SU-DHL-6 (cell line): ENCODE measurements at regions not wholly inside any gene's neighbourhood (a gene's known extent, or its start where the extent isn't known, plus 50 kb on each side); places are given as distances from the start of the nearest gene placed in this dataset.

ENCODE experiments used
- H2AFZ ChIP-seq: fragments of 200-600 bp; sonication (generic); 2 replicates; pipeline ENCODE4 v1.6.1; 2014; ENCODE audit warnings: low read depth, mild to moderate bottlenecking, moderate library complexity, mixed read lengths, antibody characterized with exemption, low read length; ENCODE audit not compliant: severe bottlenecking
- H3F3A ChIP-seq: fragments of 200-600 bp; shearing (Covaris generic); 2 replicates; pipeline ENCODE4 v1.6.0; 2016; ENCODE audit warnings: antibody characterized with exemption, mild to moderate bottlenecking; ENCODE audit not compliant: insufficient read depth
- H3K27ac ChIP-seq: fragments of 200-600 bp; sonication (generic); 2 replicates; pipeline ENCODE4 v1.5.1; 2016; ENCODE audit warnings: low read depth, mild to moderate bottlenecking, low read length, moderate library complexity, mixed read lengths
- H3K27me3 ChIP-seq: fragments of 200-600 bp; sonication (generic), shearing (Covaris generic); 2 replicates; pipeline ENCODE4 v1.6.0; 2014; ENCODE audit warnings: mild to moderate bottlenecking, low read length
- H3K36me3 ChIP-seq: fragments of 200-600 bp; sonication (generic); 2 replicates; pipeline ENCODE4 v1.6.1; 2014; ENCODE audit warnings: mild to moderate bottlenecking, low read length, mixed read lengths
- H3K4me2 ChIP-seq: fragments of 300-600, 200-600 bp; shearing (Covaris generic), sonication (generic); 2 replicates; pipeline ENCODE4 v1.6.0; 2014; ENCODE audit warnings: low read length, low read depth, mild to moderate bottlenecking; ENCODE audit not compliant: poor library complexity, severe bottlenecking
- H3K4me3 ChIP-seq: fragments of 200-600 bp; sonication (generic); 2 replicates; pipeline ENCODE4 v1.5.1; 2014; ENCODE audit warnings: antibody characterized with exemption, low read length, mild to moderate bottlenecking, mixed read lengths; ENCODE audit not compliant: insufficient read depth, poor library complexity, severe bottlenecking
- H3K79me2 ChIP-seq: fragments of 200-600 bp; sonication (generic); 2 replicates; pipeline ENCODE4 v1.6.1; 2014; ENCODE audit warnings: mild to moderate bottlenecking, low read length, moderate library complexity; ENCODE audit not compliant: insufficient read depth
- H3K9ac ChIP-seq: fragments of 200-600 bp; sonication (generic); 2 replicates; pipeline ENCODE4 v1.7.0; 2014; ENCODE audit warnings: mild to moderate bottlenecking, low read length
- H3K9me2 ChIP-seq: fragments of 200-600 bp; sonication (generic); replicated peaks from 2 replicates; pipeline ENCODE4 v1.6.1; 2014; ENCODE audit warnings: low read length; ENCODE audit not compliant: insufficient read depth
- H3K9me3 ChIP-seq: fragments of 200-600 bp; sonication (generic); 2 replicates; pipeline ENCODE4 v1.6.1; 2014; ENCODE audit warnings: low read length, mixed read lengths; ENCODE audit not compliant: insufficient read depth
- H4K20me1 ChIP-seq: fragments of 200-600 bp; sonication (generic); 2 replicates; pipeline ENCODE4 v1.6.1; 2014; ENCODE audit warnings: low read depth, mild to moderate bottlenecking, antibody characterized with exemption, low read length, moderate library complexity, mixed read lengths
- CTCF ChIP-seq: fragments of 200-600 bp; sonication (generic); IDR thresholded peaks from one replicate; pipeline ENCODE4 v1.5.1; 2017; ENCODE audit warnings: antibody characterized with exemption, mild to moderate bottlenecking, low read length, moderate library complexity; ENCODE audit not compliant: insufficient read depth, poor library complexity, severe bottlenecking
- EZH2phosphoT487 ChIP-seq: fragments of 200-600 bp; sonication (generic), shearing (Covaris generic); conservative IDR thresholded peaks from 2 replicates; pipeline ENCODE4 v1.6.1; 2018; ENCODE audit warnings: mild to moderate bottlenecking, antibody characterized with exemption, low read length, moderate library complexity, mixed read lengths

GRCh38 chr7:131727189-131727588, 170.8 kb upstream of the PODXL start:
- H2AFZ ChIP-seq, result no peak overlapping the region
- no peaks in the 10 kb centered on the region for H3K9me3 ChIP-seq
- TF ChIP-seq EZH2phosphoT487 (no peak), CTCF (no peak)

GRCh38 chr7:131726686-131727085, 170.3 kb upstream of the PODXL start:
- no peaks in the 10 kb centered on the region for H3K27me3 ChIP-seq
- no peak overlapping the region for H2AFZ ChIP-seq
- no peaks in the 10 kb centered on the region for H3F3A ChIP-seq
- no peaks in the 10 kb centered on the region for H3K79me2 ChIP-seq
- no peaks in the 10 kb centered on the region for H3K36me3 ChIP-seq
- H4K20me1 ChIP-seq, result no peaks in the 10 kb centered on the region
- no peak overlapping the region for H3K4me3 ChIP-seq
- no peak for TF ChIP-seq CTCF
- no peak for TF ChIP-seq EZH2phosphoT487
- H3K4me2 ChIP-seq, result no peak overlapping the region
- H3K27ac ChIP-seq, result no peak overlapping the region
- H3K9me3 ChIP-seq, result no peaks in the 10 kb centered on the region
- H3K9me2 ChIP-seq, result no peaks in the 10 kb centered on the region
- H3K9ac ChIP-seq, result no peak overlapping the region

More at GRCh38 chr7:131727189-131727588, 170.8 kb upstream of the PODXL start:
- H3K27me3 ChIP-seq, result no peaks in the 10 kb centered on the region
- H3K4me2 ChIP-seq, result no peak overlapping the region
- H4K20me1 ChIP-seq, result no peaks in the 10 kb centered on the region
- H3K79me2 ChIP-seq, result no peaks in the 10 kb centered on the region
- no peak overlapping the region for H3K4me3 ChIP-seq
- H3K9ac ChIP-seq, result no peak overlapping the region
- no peak overlapping the region for H3K27ac ChIP-seq
- H3F3A ChIP-seq, result no peaks in the 10 kb centered on the region
- H3K36me3 ChIP-seq, result no peaks in the 10 kb centered on the region
- H3K9me2 ChIP-seq, result no peaks in the 10 kb centered on the region

- Histone ChIP-seq H3K4me2 (no peak overlapping the region), H3K9ac (no peak overlapping the region), H3K9me3 (no peaks in the 10 kb centered on the region), H3K9me2 (no peaks in the 10 kb centered on the region), H3K79me2 (no peaks in the 10 kb centered on the region), H3F3A (no peaks in the 10 kb centered on the region), H3K27me3 (no peaks in the 10 kb centered on the region), H4K20me1 (no peaks in the 10 kb centered on the region), H3K4me3 (no peak overlapping the region), H3K27ac (no peak overlapping the region), H3K36me3 (no peaks in the 10 kb centered on the region), H2AFZ (no peak overlapping the region)
- TF ChIP-seq EZH2phosphoT487, result no peak
- TF ChIP-seq CTCF, result no peak
Measured at GRCh38 chr7:131726031-131726430, 169.6 kb upstream of the PODXL start.
